ENCODE measurements at regions not wholly inside any gene's neighbourhood (a gene's known extent, or its start where the extent isn't known, plus 50 kb on each side); places are given as distances from the start of the nearest gene placed in this dataset.

- POLR2A ChIA-PET: no interaction called here
Measured at GRCh38 chr4:126947536-126947935, 685.2 kb upstream of the INTU start.

More at GRCh38 chr4:126947536-126947935, 685.2 kb upstream of the INTU start:
- H2AFZ ChIP-seq (ENCODE audit: low read length): no peak overlapping the region
- FAIRE-seq (no peak), DNase-seq (ENCODE audit: low spot score) (no peak), ATAC-seq (no peak)
- CTCF ChIA-PET (ENCODE audit: low intra/inter-chr PET ratio, low total read pairs): no interaction called here
- BruUV-seq (replicated peaks): no TSS peak
- intact Hi-C loops (cut with micrococcal nuclease; ENCODE audit: unreplicated experiment): no loop called here
- TF ChIP-seq ZNF557 (CRISPR knock-in tag; IDR thresholded peaks at IDR 0.05): no peak
- no peak for TF ChIP-seq HDAC2 (CRISPR knock-in tag; IDR thresholded peaks at IDR 0.05)
- TF ChIP-seq IKZF4 (CRISPR knock-in tag; IDR thresholded peaks at IDR 0.05; ENCODE audit: borderline replicate concordance, low read depth, not compliant biosample characterization): no peak
- no peak for TF ChIP-seq ZNF280B (CRISPR knock-in tag; IDR thresholded peaks at IDR 0.05; ENCODE audit: borderline replicate concordance)
- no peak for TF ChIP-seq MYNN (CRISPR knock-in tag; IDR thresholded peaks at IDR 0.05; ENCODE audit: low read depth)
- TF ChIP-seq ZFP91 (CRISPR knock-in tag; IDR thresholded peaks at IDR 0.05; ENCODE audit: borderline replicate concordance): no peak
- TF ChIP-seq PLSCR1 (CRISPR knock-in tag; IDR thresholded peaks at IDR 0.05; ENCODE audit: borderline replicate concordance): no peak
- H3K9ac ChIP-seq (ENCODE audit: insufficient read depth, low read depth, low read length): no peak overlapping the region
- no peaks in the 10 kb centered on the region for H4K20me1 ChIP-seq (ENCODE audit: insufficient read depth, low read length)
- H3K4me2 ChIP-seq (ENCODE audit: low read depth, low read length): no peak overlapping the region
- in situ Hi-C loops (cut with HindIII; ENCODE audit: extremely low pct_ligation_motif_present, low pct_unique_long_range_greater_than_20kb): no loop called here
- no peaks in the 10 kb centered on the region for H3K9me3 ChIP-seq (ENCODE audit: low read length)
- no peaks in the 10 kb centered on the region for H3K36me3 ChIP-seq (replicated peaks in 1 of 2; ENCODE audit: control insufficient read depth in 1 of 2, insufficient read depth in 2 of 2, low read length in 2 of 2)
- H3K4me1 ChIP-seq (ENCODE audit: insufficient read depth, low read length): no peaks in the 10 kb centered on the region
- no peaks in the 10 kb centered on the region for H3K27me3 ChIP-seq (ENCODE audit: control insufficient read depth in 1 of 2, insufficient read depth in 2 of 2, low read length in 2 of 2)
- H3K79me2 ChIP-seq (ENCODE audit: insufficient read depth, low read length): no peaks in the 10 kb centered on the region
- no peak overlapping the region for H3K27ac ChIP-seq (ENCODE audit: extremely low read length, insufficient read depth, low read length)
- H3K4me3 ChIP-seq (replicated peaks in 1 of 3; ENCODE audit: insufficient read depth in 1 of 3, low read depth in 2 of 3, low read length in 3 of 3): no peak overlapping the region
- 2% methylated on average over 3 of the region's 3 CpGs for WGBS (ENCODE audit: low lambda C conversion rate)
